ENCODE measurements at regions not wholly inside any gene's neighbourhood (a gene's known extent, or its start where the extent isn't known, plus 50 kb on each side); places are given as distances from the start of the nearest gene placed in this dataset.

GRCh38 chr4:44961001-44961755 is 234.8 kb upstream of the GNPDA2 start:
- Histone ChIP-seq H3K27ac (no peak overlapping the region), H3K27me3 (no peaks in the 10 kb centered on the region), H3K36me3 (no peaks in the 10 kb centered on the region), H3K4me1 (no peaks in the 10 kb centered on the region), H3K9me3 (no peaks in the 10 kb centered on the region), H3K4me3 (replicated peaks in 1 of 3) (no peak overlapping the region)
- no peak for DNase-seq
- WGBS, 2 donors, result 80 to 86% methylated on average over 1 of the region's 1 CpG
- intact Hi-C loops (cut with DNase I), result no loop called here
- TF ChIP-seq CTCF (IDR thresholded peaks at IDR 0.05) (no peak), POLR2A (IDR thresholded peaks at IDR 0.05) (no peak)

GRCh38 chr4:44931720-44932119 is 205.4 kb upstream of the GNPDA2 start:
- intact Hi-C loops (cut with DNase I), result no loop called here
- TF ChIP-seq POLR2A (IDR thresholded peaks at IDR 0.05) (no peak), CTCF (IDR thresholded peaks at IDR 0.05) (no peak)
- 77 to 82% methylated on average over 3 of the region's 3 CpGs for WGBS, 2 donors
- Histone ChIP-seq H3K4me3 (replicated peaks in 1 of 3) (no peak overlapping the region), H3K9me3 (no peaks in the 10 kb centered on the region), H3K27me3 (no peaks in the 10 kb centered on the region), H3K4me1 (no peaks in the 10 kb centered on the region), H3K36me3 (no peaks in the 10 kb centered on the region), H3K27ac (no peak overlapping the region)
- DNase-seq, result no peak

DNA sequence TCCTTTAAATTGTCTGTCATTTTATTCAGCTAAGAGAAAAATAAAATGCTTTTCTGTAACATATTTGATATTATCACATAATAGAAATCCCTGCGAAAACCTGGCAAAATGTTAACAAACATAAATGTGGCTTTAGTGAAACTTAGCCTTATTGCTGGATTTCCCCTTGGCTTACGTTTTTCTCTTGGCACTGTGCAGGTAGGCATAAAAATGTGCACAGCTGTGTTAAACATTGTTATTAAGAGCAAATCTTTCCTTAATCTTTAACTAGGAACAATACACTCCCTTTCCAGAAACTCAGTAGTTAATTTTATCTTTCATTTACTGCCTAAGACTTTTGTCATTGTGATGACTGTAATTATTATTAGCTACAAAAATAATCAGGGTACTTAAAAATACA is 202.4 kb upstream of the GNPDA2 start:
- no peaks in the 10 kb centered on the region for H3K36me3 ChIP-seq
- no peak overlapping the region for H3K4me3 ChIP-seq (replicated peaks in 1 of 3)
- WGBS, 2 donors, result 69 to 71% methylated on average over 2 of the region's 2 CpGs
- intact Hi-C loops (cut with DNase I), result no loop called here
- TF ChIP-seq POLR2A (IDR thresholded peaks at IDR 0.05) (no peak), CTCF (IDR thresholded peaks at IDR 0.05) (no peak)
- H3K9me3 ChIP-seq, result no peaks in the 10 kb centered on the region
- no peaks in the 10 kb centered on the region for H3K27me3 ChIP-seq
- DNase-seq, result no peak
- no peaks in the 10 kb centered on the region for H3K4me1 ChIP-seq
- H3K27ac ChIP-seq, result no peak overlapping the region

DNA sequence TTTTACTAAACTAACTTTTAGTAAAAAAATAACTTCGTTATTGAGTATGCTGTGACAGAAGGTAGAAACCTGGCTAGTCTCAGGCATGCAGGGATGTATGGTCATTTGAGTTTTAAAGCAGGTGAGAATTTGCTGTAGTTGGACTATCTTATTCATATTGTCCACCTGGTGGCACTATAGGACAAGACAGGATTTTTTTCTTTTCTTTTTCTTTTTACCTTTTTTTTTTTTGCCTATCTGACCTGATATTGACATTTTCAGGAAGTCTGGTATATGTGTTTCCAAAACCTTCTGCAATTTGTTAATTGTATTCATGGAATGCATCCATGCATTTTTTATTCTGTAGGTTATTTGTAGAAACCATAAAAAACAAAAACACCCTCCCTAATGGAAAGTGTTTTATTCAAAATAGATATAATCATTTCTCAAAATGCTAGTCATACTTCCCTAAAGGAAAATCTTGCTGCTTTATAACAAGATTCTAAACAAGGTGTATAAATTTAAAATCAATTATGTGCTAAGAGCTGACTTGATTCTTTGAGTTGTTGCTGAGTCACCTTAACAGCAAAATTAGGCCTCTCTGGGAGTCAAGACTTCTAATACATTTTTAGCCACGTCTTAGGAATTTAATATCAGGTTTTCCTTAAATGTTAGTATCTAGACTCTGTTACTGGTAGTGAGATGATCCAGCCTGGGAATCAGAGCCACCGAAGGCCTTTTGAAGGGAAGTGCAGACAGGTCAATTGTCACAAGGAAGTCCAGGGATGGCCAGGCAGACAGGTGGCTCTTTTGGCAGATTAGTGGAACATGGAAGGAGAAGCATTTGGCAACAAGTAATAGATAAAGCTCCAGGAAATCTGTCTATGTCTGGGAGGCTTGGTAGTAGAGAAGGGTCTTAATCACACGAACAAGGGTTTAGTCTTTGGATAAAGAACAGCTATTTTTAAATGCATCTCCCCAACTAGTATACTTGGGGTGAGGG is 201.3 kb upstream of the GNPDA2 start:
- DNase-seq, result no peak
- Histone ChIP-seq H3K36me3 (no peaks in the 10 kb centered on the region), H3K27ac (no peak overlapping the region), H3K27me3 (no peaks in the 10 kb centered on the region), H3K4me1 (no peaks in the 10 kb centered on the region), H3K4me3 (replicated peaks in 1 of 3) (no peak overlapping the region), H3K9me3 (no peaks in the 10 kb centered on the region)
- TF ChIP-seq CTCF (IDR thresholded peaks at IDR 0.05) (peak in 3 of 6 experiments; percentile 41 to 71 (median 63)), POLR2A (IDR thresholded peaks at IDR 0.05) (no peak)
- intact Hi-C loops (cut with DNase I), result no loop called here
- 55 to 66% methylated on average over 4 of the region's 4 CpGs for WGBS, 2 donors

- no peaks in the 10 kb centered on the region for H3K9me3 ChIP-seq
- no peak overlapping the region for H3K4me3 ChIP-seq (replicated peaks in 1 of 3)
- no peak overlapping the region for H3K27ac ChIP-seq
- intact Hi-C loops (cut with DNase I), result no loop called here
- no peak for DNase-seq
- TF ChIP-seq CTCF (IDR thresholded peaks at IDR 0.05), result no peak
- TF ChIP-seq POLR2A (IDR thresholded peaks at IDR 0.05), result no peak
- no peaks in the 10 kb centered on the region for H3K4me1 ChIP-seq
- H3K27me3 ChIP-seq, result no peaks in the 10 kb centered on the region
- 61 to 63% methylated on average over 3 of the region's 3 CpGs for WGBS, 2 donors
- no peaks in the 10 kb centered on the region for H3K36me3 ChIP-seq
These were observed 190.1 kb upstream of the GNPDA2 start for GRCh38 chr4:44916411-44916810.
